ENCODE measurements at regions not wholly inside any gene's neighbourhood (a gene's known extent, or its start where the extent isn't known, plus 50 kb on each side); places are given as distances from the start of the nearest gene placed in this dataset.

- no peaks in the 10 kb centered on the region for H3K36me3 ChIP-seq (ENCODE audit: control insufficient read depth, insufficient read depth, low read length)
- no peak for FAIRE-seq
- in situ Hi-C loops (cut with MboI) (no loop called here), intact Hi-C loops (cut with micrococcal nuclease) (no loop called here)
- H3K27me3 ChIP-seq (ENCODE audit: control insufficient read depth in 2 of 2, insufficient read depth in 2 of 2, low read length in 2 of 2) = no peaks in the 10 kb centered on the region
- no peaks in the 10 kb centered on the region for H3K9me1 ChIP-seq (ENCODE audit: control insufficient read depth, insufficient read depth, low read length)
- ATAC-seq = no peak
- no peaks in the 10 kb centered on the region for H3K9me3 ChIP-seq (replicated peaks; ENCODE audit: control insufficient read depth, insufficient read depth, low read depth, low read length)
- CTCF ChIA-PET (ENCODE audit: low intra/inter-chr PET ratio) = no interaction called here
- no TSS peak for BruUV-seq (replicated peaks)
- TF ChIP-seq NR3C1 (CRISPR knock-in tag; IDR thresholded peaks at IDR 0.05) (no peak), SETDB1 (IDR thresholded peaks at IDR 0.05; ENCODE audit: low read length) (no peak), ATF1 (CRISPR knock-in tag; IDR thresholded peaks at IDR 0.05) (no peak), ATF1 (tag; IDR thresholded peaks at IDR 0.05) (no peak), KLF16 (IDR thresholded peaks at IDR 0.05) (no peak), RBM34 (IDR thresholded peaks at IDR 0.05; ENCODE audit: borderline replicate concordance, insufficient read depth, low read length) (no peak), CC2D1A (IDR thresholded peaks at IDR 0.05) (no peak), CBX5 (IDR thresholded peaks at IDR 0.05; ENCODE audit: borderline replicate concordance, low read depth) (no peak)
- H3K79me2 ChIP-seq (ENCODE audit: control insufficient read depth, insufficient read depth, low read length) = no peaks in the 10 kb centered on the region
- 0% methylated on average over 1 of the region's 1 CpG for WGBS (ENCODE audit: insufficient coverage, low coverage, missing lambda C conversion rate)
- H4K20me1 ChIP-seq (replicated peaks; ENCODE audit: control insufficient read depth, insufficient read depth, low read length) = no peaks in the 10 kb centered on the region
- no peaks in the 10 kb centered on the region for H3K4me1 ChIP-seq (replicated peaks in 1 of 2; ENCODE audit: control insufficient read depth in 2 of 2, insufficient read depth in 2 of 2, low read length in 2 of 2)
- H3K9ac ChIP-seq (ENCODE audit: insufficient read depth in 1 of 2, low read depth in 2 of 2, low read length in 2 of 2) = no peak overlapping the region
- no peak overlapping the region for H3K27ac ChIP-seq (ENCODE audit: extremely low read depth, low read depth, low read length)
- no peak overlapping the region for H2AFZ ChIP-seq (ENCODE audit: low read depth, low read length)
- no peak overlapping the region for H3K4me2 ChIP-seq (ENCODE audit: insufficient read depth, low read length)
- POLR2A ChIA-PET = no interaction called here
- no peak for DNase-seq (ENCODE audit: extremely low read depth in 1 of 4, low spot score in 3 of 4)
- no peak overlapping the region for H3K4me3 ChIP-seq
Observed at GRCh38 chr14:35456261-35456660, 51.7 kb upstream of the NFKBIA start.

DNA sequence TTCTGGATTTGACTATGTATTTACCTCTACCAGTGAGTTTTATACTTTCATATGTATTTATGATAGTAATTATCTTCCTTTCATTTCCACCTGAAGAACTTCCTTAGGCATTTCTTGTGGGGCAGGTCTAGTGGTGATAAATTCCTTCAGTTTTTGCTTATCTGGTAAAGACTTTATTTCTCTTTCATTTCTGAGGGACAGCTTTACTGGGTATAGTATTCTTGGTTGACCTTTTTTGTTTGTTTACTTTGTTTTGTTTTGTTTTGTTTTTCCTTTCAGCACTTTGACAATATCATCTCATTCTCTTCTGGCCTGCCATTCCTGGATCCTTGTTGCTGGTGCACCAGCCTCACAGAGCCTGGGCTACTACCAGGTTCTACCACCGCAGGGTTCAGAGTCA is 53.9 kb upstream of the NFKBIA start:
- Histone ChIP-seq H3K36me3 (ENCODE audit: control insufficient read depth, insufficient read depth, low read length) (no peaks in the 10 kb centered on the region), H3K9me1 (ENCODE audit: control insufficient read depth, insufficient read depth, low read length) (no peaks in the 10 kb centered on the region), H3K27me3 (ENCODE audit: control insufficient read depth in 2 of 2, insufficient read depth in 2 of 2, low read length in 2 of 2) (no peaks in the 10 kb centered on the region), H2AFZ (ENCODE audit: low read depth, low read length) (no peak overlapping the region), H3K4me2 (ENCODE audit: insufficient read depth, low read length) (no peak overlapping the region), H3K79me2 (ENCODE audit: control insufficient read depth, insufficient read depth, low read length) (no peaks in the 10 kb centered on the region), H3K27ac (ENCODE audit: extremely low read depth, low read depth, low read length) (no peak overlapping the region), H4K20me1 (replicated peaks; ENCODE audit: control insufficient read depth, insufficient read depth, low read length) (no peaks in the 10 kb centered on the region), H3K4me1 (replicated peaks in 1 of 2; ENCODE audit: control insufficient read depth in 2 of 2, insufficient read depth in 2 of 2, low read length in 2 of 2) (no peaks in the 10 kb centered on the region), H3K9me3 (replicated peaks; ENCODE audit: control insufficient read depth, insufficient read depth, low read depth, low read length) (no peaks in the 10 kb centered on the region), H3K4me3 (no peak overlapping the region), H3K9ac (ENCODE audit: insufficient read depth in 1 of 2, low read depth in 2 of 2, low read length in 2 of 2) (no peak overlapping the region)
- ATAC-seq (no peak), FAIRE-seq (no peak), DNase-seq (ENCODE audit: extremely low read depth in 1 of 4, low spot score in 3 of 4) (no peak)
- intact Hi-C loops (cut with micrococcal nuclease) (no loop called here), in situ Hi-C loops (cut with MboI) (no loop called here)
- TF ChIP-seq, protein P1, sequence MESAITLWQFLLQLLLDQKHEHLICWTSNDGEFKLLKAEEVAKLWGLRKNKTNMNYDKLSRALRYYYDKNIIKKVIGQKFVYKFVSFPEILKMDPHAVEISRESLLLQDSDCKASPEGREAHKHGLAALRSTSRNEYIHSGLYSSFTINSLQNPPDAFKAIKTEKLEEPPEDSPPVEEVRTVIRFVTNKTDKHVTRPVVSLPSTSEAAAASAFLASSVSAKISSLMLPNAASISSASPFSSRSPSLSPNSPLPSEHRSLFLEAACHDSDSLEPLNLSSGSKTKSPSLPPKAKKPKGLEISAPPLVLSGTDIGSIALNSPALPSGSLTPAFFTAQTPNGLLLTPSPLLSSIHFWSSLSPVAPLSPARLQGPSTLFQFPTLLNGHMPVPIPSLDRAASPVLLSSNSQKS (CRISPR knock-in tag; IDR thresholded peaks at IDR 0.05) = no peak
- no peak for TF ChIP-seq EP400 (IDR thresholded peaks at IDR 0.05)
- POLR2A ChIA-PET = no interaction called here
- no TSS peak for BruUV-seq (replicated peaks)
- CTCF ChIA-PET (ENCODE audit: low intra/inter-chr PET ratio) = no interaction called here
- 0% methylated on average over 1 of the region's 1 CpG for WGBS (ENCODE audit: insufficient coverage, low coverage, missing lambda C conversion rate)
